HCT116 (cell line): ENCODE measurements at regions not wholly inside any gene's neighbourhood (a gene's known extent, or its start where the extent isn't known, plus 50 kb on each side); places are given as distances from the start of the nearest gene placed in this dataset.

Experiments used
- ATAC-seq: fragments of 200-7000 bp; cut with Tn5 transposase; 2 replicates; pipeline ENCODE4 v1.9.1; 2020; ENCODE audit warnings: mild to moderate bottlenecking, moderate library complexity
- BruUV-seq: library from RNA; stranded (reverse); fragments of 400-500 nt; replicated peaks from 2 replicates; lab custom pipeline; 2021; lab: Mats Ljungman, UMichigan
- CTCF ChIA-PET: fragments of 300-600 bp; sonication (Branson Sonifier 250); formaldehyde crosslinking; loops from one replicate; lab custom pipeline; 2021; ENCODE audit warnings: antibody characterized with exemption; lab: Charles Lee
- POLR2A ChIA-PET: fragments of 300-600, 350-600 bp; sonication (Branson Sonifier 250); formaldehyde crosslinking; loops from one replicate; lab custom pipeline; 2021; ENCODE audit warnings: antibody characterized with exemption; lab: Charles Lee
- RAD21 ChIA-PET, 2 experiments: fragments of 300-600 bp; sonication (Branson Sonifier 250); formaldehyde crosslinking; loops; one replicate each; lab custom pipeline; 2023; ENCODE audit warnings: low total read pairs in 2 of 2; ENCODE audit not compliant: uncharacterized antibody in 2 of 2, unreplicated experiment in 2 of 2, low non-redundant PET in 1 of 2; lab: Charles Lee
- DNase-seq: peaks from one replicate; pipeline ENCODE4 v3.0.0-alpha.2; 2010; ENCODE audit warnings: low read depth, low spot score
- H2AFZ ChIP-seq: fragments of 200-600 bp; shearing (Covaris generic), sonication (generic); 2 replicates; pipeline ENCODE4 v1.6.1; 2017; ENCODE audit warnings: low read depth, mixed run types, mixed read lengths, antibody characterized with exemption, low read length; ENCODE audit not compliant: poor library complexity, severe bottlenecking
- H3K27ac ChIP-seq: 2 replicates; pipeline ENCODE4 v1.5.1; 2012; ENCODE audit warnings: low read depth, low read length
- H3K27me3 ChIP-seq: fragments of 200-600 bp; sonication (generic); 2 replicates; pipeline ENCODE4 v1.6.1; 2016; ENCODE audit warnings: mixed run types, low read length, mixed read lengths; ENCODE audit not compliant: insufficient read depth
- H3K36me3 ChIP-seq, 2 experiments: fragments of 200-500 bp in 1 of 2; fragments of 200-600 bp in 1 of 2; sonication (Bioruptor generic) in 1 of 2; sonication (generic) in 1 of 2; 2 replicates each; pipeline versions ENCODE4 v1.5.1 to v1.6.1; 2014 to 2016; ENCODE audit warnings: low read length in 2 of 2, inconsistent platforms in 1 of 2, mixed read lengths in 1 of 2, mixed run types in 1 of 2; ENCODE audit not compliant: insufficient read depth in 2 of 2, control insufficient read depth in 1 of 2
- H3K4me1 ChIP-seq, 2 experiments: fragments of 200-600 bp in 1 of 2; sonication (generic) in 1 of 2; 2 replicates each; pipeline versions ENCODE4 v1.5.1 to v1.6.1; 2012 to 2017; ENCODE audit warnings: low read length in 2 of 2, inconsistent platforms in 1 of 2, mild to moderate bottlenecking in 1 of 2, mixed read lengths in 1 of 2, mixed run types in 1 of 2, moderate library complexity in 1 of 2; ENCODE audit not compliant: insufficient read depth in 2 of 2, control insufficient read depth in 1 of 2
- H3K4me2 ChIP-seq: fragments of 200-600 bp; sonication (generic); 2 replicates; pipeline ENCODE4 v1.6.1; 2017; ENCODE audit warnings: mixed run types, low read length, mixed read lengths
- H3K4me3 ChIP-seq, 2 experiments: fragments of 200-600 bp in 1 of 2; sonication (generic) in 1 of 2; replicated peaks in 1 of 2; 2 replicates each; pipeline ENCODE4 v1.5.1; 2011 to 2016; ENCODE audit warnings: low read length in 2 of 2, control low read depth in 1 of 2, low read depth in 1 of 2, mild to moderate bottlenecking in 1 of 2, mixed read lengths in 1 of 2, mixed run types in 1 of 2
- H3K79me2 ChIP-seq: fragments of 200-600 bp; sonication (generic); 2 replicates; pipeline ENCODE4 v1.6.1; 2017; ENCODE audit warnings: mild to moderate bottlenecking, mixed run types, low read length, moderate library complexity, mixed read lengths; ENCODE audit not compliant: insufficient read depth
- H3K9ac ChIP-seq: fragments of 200-600 bp; sonication (generic); 2 replicates; pipeline ENCODE4 v1.6.1; 2016; ENCODE audit warnings: low read length, mixed read lengths
- H3K9me2 ChIP-seq: fragments of 200-600 bp; sonication (generic), shearing (Covaris generic); 2 replicates; pipeline ENCODE4 v1.6.1; 2017; ENCODE audit warnings: mixed run types, mild to moderate bottlenecking, moderate library complexity; ENCODE audit not compliant: insufficient read depth
- H3K9me3 ChIP-seq, 2 experiments: fragments of 200-500 bp in 1 of 2; fragments of 200-600 bp in 1 of 2; sonication (Bioruptor generic) in 1 of 2; sonication (generic) in 1 of 2; 2 replicates each; pipeline ENCODE4 v1.6.1; 2014 to 2017; ENCODE audit warnings: low read length in 2 of 2, mixed read lengths in 2 of 2, inconsistent platforms in 1 of 2, low read depth in 1 of 2, mild to moderate bottlenecking in 1 of 2, mixed run types in 1 of 2, moderate library complexity in 1 of 2; ENCODE audit not compliant: control insufficient read depth in 1 of 2, insufficient read depth in 1 of 2
- H4K20me1 ChIP-seq: fragments of 200-600 bp; sonication (generic), shearing (Covaris generic); 2 replicates; pipeline ENCODE4 v1.6.1; 2017; ENCODE audit warnings: mixed run types, mild to moderate bottlenecking, moderate library complexity; ENCODE audit not compliant: insufficient read depth
- CBX3 ChIP-seq: IDR thresholded peaks from 2 replicates; pipeline ENCODE4 v1.6.1; 2012; ENCODE audit warnings: low read depth
- EZH2 ChIP-seq: fragments of 200-600 bp; sonication (generic); IDR thresholded peaks from 2 replicates; pipeline ENCODE4 v1.6.1; 2017; ENCODE audit warnings: antibody characterized with exemption, mixed run types
- REST ChIP-seq: IDR thresholded peaks from 2 replicates; pipeline ENCODE4 v1.6.1; 2012; ENCODE audit warnings: low read depth
- ZNF274 ChIP-seq: fragments of 200-500 bp; sonication (Bioruptor generic); IDR thresholded peaks from 2 replicates; pipeline ENCODE4 v1.6.1; 2014; ENCODE audit warnings: mild to moderate bottlenecking, low read depth, low read length, inconsistent platforms
- intact Hi-C: fragments of 100-400 bp; cut with micrococcal nuclease; formaldehyde crosslinking; loops from 2 replicates; pipeline ENCODE4 v1.10.0; 2022

GRCh38 chr17:6269478-6269877 lies 165.4 kb downstream of the AIPL1 start:
- Histone ChIP-seq H3K79me2 (no peaks in the 10 kb centered on the region), H3K27me3 (peaks cover 23% of the 10 kb centered on the region), H3K27ac (no peak overlapping the region), H3K4me3 (no peak overlapping the region), H3K9ac (no peak overlapping the region), H3K4me2 (no peak overlapping the region), H3K9me3 (no peaks in the 10 kb centered on the region), H4K20me1 (no peaks in the 10 kb centered on the region), H3K4me1 (no peaks in the 10 kb centered on the region), H3K9me2 (no peaks in the 10 kb centered on the region), H2AFZ (no peak overlapping the region), H3K36me3 (no peaks in the 10 kb centered on the region)
- ATAC-seq (no peak), DNase-seq (peak; percentile 6)
- ChIA-PET POLR2A (no interaction called here), CTCF (no interaction called here), RAD21 (no interaction called here)
- intact Hi-C loops: loop anchor here (2.0 kb wide), 1 partner anchor 33 kb away; no protein-coding TSS in a partner anchor
- BruUV-seq: no TSS peak
- TF ChIP-seq ZNF274 (no peak), REST (peak; percentile 94), EZH2 (no peak)

DNA sequence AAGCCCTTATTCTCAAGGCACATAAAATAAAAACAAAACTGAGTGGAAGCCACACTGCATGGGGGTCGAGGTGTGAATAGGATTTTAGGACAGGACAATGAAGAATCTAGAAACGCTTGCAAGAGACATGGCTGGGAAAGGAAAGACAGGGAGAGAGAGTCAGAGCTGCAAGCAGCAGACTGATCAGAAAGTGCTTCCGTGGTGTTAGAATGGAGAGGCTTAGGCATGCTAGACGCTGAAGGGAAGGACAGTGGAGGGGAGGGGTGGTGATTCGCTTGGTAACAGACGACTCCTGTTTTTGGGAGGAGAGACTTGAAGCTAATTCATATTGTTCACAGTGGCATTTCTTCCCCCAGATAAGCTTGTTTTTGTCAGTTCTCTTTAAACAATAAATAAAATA lies 173.5 kb downstream of the AIPL1 start:
- RAD21 ChIA-PET: no interaction called here
- H3K4me2 ChIP-seq: no peak overlapping the region
- intact Hi-C loops: no loop called here
- TF ChIP-seq CBX3: no peak
- no peaks in the 10 kb centered on the region for H3K4me1 ChIP-seq
- H3K9ac ChIP-seq: no peak overlapping the region
- no peak overlapping the region for H3K27ac ChIP-seq
- ATAC-seq (no peak), DNase-seq (no peak)
- H2AFZ ChIP-seq: no peak overlapping the region
- H3K27me3 ChIP-seq: peaks cover 48% of the 10 kb centered on the region
- H3K4me3 ChIP-seq: no peak overlapping the region
- CTCF ChIA-PET: no interaction called here
- no peaks in the 10 kb centered on the region for H3K79me2 ChIP-seq
- BruUV-seq: no TSS peak
- POLR2A ChIA-PET: no interaction called here
- no peaks in the 10 kb centered on the region for H3K9me2 ChIP-seq
- H4K20me1 ChIP-seq: no peaks in the 10 kb centered on the region
- no peaks in the 10 kb centered on the region for H3K9me3 ChIP-seq
- H3K36me3 ChIP-seq: no peaks in the 10 kb centered on the region
